Suppressor macrophage (primary cell): ENCODE measurements at regions not wholly inside any gene's neighbourhood (a gene's known extent, or its start where the extent isn't known, plus 50 kb on each side); places are given as distances from the start of the nearest gene placed in this dataset.

ENCODE experiments used
- DNase-seq, 4 experiments: peaks; one replicate each; pipeline ENCODE4 v3.0.0-alpha.2; 2020 to 2022

DNA sequence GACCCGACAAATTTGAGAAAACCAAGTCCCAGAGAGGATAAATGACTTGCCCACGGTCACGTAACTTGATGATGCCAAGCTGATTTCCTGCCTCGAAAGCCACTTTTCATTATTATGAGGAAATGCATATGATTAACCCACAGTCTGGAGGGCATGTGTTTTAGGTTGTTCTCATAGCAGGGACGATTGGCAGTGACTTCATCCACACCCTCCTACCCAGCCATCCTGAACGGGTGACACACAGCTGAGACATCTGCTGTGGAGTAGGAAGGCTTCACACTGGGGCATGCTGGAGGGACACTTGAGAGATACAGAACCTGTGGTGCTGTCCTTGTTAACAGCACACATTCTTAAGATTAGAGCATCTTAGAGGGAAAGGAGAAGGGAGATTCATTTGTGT is 65.4 kb upstream of the WDFY2 start:
- peak; percentile 82 to 94 (median 86) for DNase-seq

- no peak for DNase-seq
Measured at GRCh38 chr13:51519771-51520216, 64.5 kb upstream of the WDFY2 start.

- DNase-seq: peak; percentile 60 to 85 (median 79)
Measured at GRCh38 chr13:51520524-51520923, 63.7 kb upstream of the WDFY2 start.

GRCh38 chr13:51523082-51523518 is 61.2 kb upstream of the WDFY2 start:
- DNase-seq: peak; percentile 42 to 67 (median 58)

DNA sequence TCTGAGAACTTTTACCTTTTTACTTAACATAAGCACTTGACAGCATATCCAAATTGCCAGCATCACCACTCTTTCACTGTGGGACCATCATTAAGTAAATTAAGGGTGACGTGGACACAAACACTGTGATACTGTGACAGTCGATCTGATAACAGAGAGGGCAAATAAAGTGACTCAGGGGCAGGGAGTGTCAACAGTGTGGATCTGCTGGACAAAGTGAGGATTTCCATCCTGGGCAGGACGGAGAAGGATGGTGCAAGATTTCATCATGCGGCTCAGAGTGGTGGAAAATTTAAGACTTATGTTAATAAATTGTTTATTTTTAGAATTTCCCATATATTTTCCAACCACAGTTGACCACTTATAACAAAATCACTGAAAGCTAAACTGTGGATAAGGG is 60.0 kb upstream of the WDFY2 start:
- no peak for DNase-seq

- no peak for DNase-seq
Measured at GRCh38 chr13:51524829-51525566, 59.3 kb upstream of the WDFY2 start.

DNA sequence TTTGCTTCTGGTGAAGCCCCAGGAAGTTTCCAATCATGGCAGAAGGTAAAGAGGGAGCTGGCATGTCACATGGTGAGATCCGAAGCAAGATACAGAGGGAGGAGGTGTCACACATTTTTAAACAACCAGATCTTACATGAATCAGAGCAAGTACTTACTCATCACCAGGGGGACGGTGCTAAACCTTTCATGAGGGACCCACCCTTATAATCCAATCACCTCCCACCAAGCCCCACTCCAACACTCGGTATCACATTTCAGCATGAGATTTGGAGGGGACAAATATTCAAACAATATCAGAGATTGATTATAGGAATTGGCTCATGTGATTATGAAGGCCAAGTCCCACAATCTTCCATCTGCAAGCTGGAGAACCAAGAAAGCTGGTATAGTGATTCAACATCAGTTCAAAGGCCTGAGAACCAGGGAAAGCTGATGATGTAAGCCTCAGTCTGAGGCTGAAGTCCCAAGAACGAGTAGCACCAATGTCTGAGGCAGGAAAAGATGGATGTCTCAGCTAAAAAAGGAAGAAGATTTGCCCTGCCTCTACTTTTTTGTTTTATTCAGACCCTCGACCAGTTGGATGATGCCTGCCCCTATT is 58.6 kb upstream of the WDFY2 start:
- DNase-seq: no peak

- no peak for DNase-seq
Measured at GRCh38 chr13:51526202-51526601, 58.1 kb upstream of the WDFY2 start.

GRCh38 chr13:51532736-51533197 is 51.5 kb upstream of the WDFY2 start:
- DNase-seq: peak; percentile 49 to 70 (median 53)

DNA sequence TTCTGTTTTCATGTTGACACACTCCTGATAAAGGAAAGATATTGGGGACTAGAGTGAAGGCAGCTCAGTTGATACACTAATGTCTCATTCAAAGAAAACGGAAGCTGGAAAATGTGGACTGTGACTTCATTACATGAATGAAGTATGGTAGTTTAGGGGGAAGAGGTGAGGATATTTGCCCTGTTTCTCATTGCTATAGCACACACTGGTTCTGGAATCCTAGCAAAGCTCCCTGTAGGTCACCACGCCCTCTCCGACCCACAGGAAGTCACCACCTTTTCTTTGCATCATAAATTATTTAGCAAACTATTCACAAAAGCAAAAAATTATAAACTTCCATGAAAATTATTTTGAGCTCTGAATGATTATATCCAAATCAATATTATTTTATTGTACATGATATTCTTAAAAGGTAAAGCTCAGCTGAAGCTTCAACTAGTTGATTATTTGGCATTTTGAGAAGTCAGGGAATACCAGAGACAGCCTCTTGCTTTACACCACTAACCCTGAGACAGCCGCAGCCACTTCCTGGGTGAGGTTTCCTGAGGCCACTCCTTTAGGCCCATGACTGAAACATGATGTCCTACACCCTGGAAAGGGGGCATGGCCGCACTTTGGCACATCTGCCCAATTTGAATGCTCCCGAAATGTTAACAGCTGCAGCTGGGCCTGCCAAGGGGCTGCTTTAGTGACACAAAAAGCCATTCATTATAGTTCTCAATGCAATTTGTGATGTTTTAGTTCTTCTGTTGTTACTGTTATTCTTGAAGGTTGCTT is 50.0 kb upstream of the WDFY2 start:
- DNase-seq: peak; percentile 60 to 79 (median 74)
